A673 (cell line): ENCODE measurements at regions not wholly inside any gene's neighbourhood (a gene's known extent, or its start where the extent isn't known, plus 50 kb on each side); places are given as distances from the start of the nearest gene placed in this dataset.

ENCODE experiments used
- BruUV-seq: library from RNA; stranded (reverse); fragments of 400-500 nt; replicated peaks from 2 replicates; lab custom pipeline; 2021; lab: Mats Ljungman, UMichigan
- CTCF ChIA-PET: fragments of 300-600 bp; sonication (Branson Sonifier 250); formaldehyde crosslinking; loops from one replicate; lab custom pipeline; 2022; ENCODE audit warnings: antibody characterized with exemption; lab: Charles Lee
- POLR2A ChIA-PET: fragments of 300-600 bp; sonication (Branson Sonifier 250); formaldehyde crosslinking; loops from one replicate; lab custom pipeline; 2022; ENCODE audit warnings: antibody characterized with exemption; ENCODE audit not compliant: low non-redundant PET; lab: Charles Lee
- DNase-seq: peaks from one replicate; pipeline ENCODE4 v3.0.0-alpha.2; 2015; ENCODE audit warnings: low spot score
- H3K27ac ChIP-seq: fragments of 200-600 bp; sonication (generic); 2 replicates; pipeline ENCODE4 v1.5.1; 2016; ENCODE audit warnings: mixed run types, low read depth, mild to moderate bottlenecking, mixed read lengths, antibody characterized with exemption, low read length; ENCODE audit not compliant: poor library complexity, severe bottlenecking
- H3K27me3 ChIP-seq: fragments of 200-600 bp; sonication (generic); replicated peaks from 2 replicates; pipeline ENCODE4 v1.6.1; 2017; ENCODE audit warnings: mixed run types, low read depth, mild to moderate bottlenecking, mixed read lengths, antibody characterized with exemption, low read length; ENCODE audit not compliant: insufficient read depth, poor library complexity
- H3K36me3 ChIP-seq: fragments of 200-600 bp; sonication (generic); 2 replicates; pipeline ENCODE4 v1.6.1; 2016; ENCODE audit warnings: mixed run types, mild to moderate bottlenecking, mixed read lengths, antibody characterized with exemption, low read length; ENCODE audit not compliant: insufficient read depth, poor library complexity, severe bottlenecking
- H3K4me1 ChIP-seq: fragments of 200-600 bp; sonication (generic); 2 replicates; pipeline ENCODE4 v1.6.1; 2017; ENCODE audit warnings: mixed run types, mild to moderate bottlenecking, mixed read lengths, antibody characterized with exemption, low read length; ENCODE audit not compliant: insufficient read depth, poor library complexity, severe bottlenecking
- H3K4me3 ChIP-seq: fragments of 200-600 bp; sonication (generic); 2 replicates; pipeline ENCODE4 v1.5.1; 2016; ENCODE audit warnings: low read depth, mixed run types, mild to moderate bottlenecking, mixed read lengths, low read length; ENCODE audit not compliant: poor library complexity, severe bottlenecking
- H3K9me3 ChIP-seq: fragments of 200-600 bp; sonication (generic); 2 replicates; pipeline ENCODE4 v1.6.1; 2016; ENCODE audit warnings: mixed run types, low read depth, mild to moderate bottlenecking, mixed read lengths, antibody characterized with exemption, low read length; ENCODE audit not compliant: poor library complexity, severe bottlenecking
- EZH2 ChIP-seq: fragments of 200-600 bp; sonication (generic); IDR thresholded peaks from 2 replicates; pipeline ENCODE4 v1.6.1; 2017; ENCODE audit warnings: borderline replicate concordance, low read depth, mild to moderate bottlenecking, mixed read lengths, antibody characterized with exemption, low read length; ENCODE audit not compliant: poor library complexity, severe bottlenecking
- intact Hi-C: fragments of 100-400 bp; cut with micrococcal nuclease; formaldehyde crosslinking; loops from one replicate; pipeline ENCODE4 v1.10.0; 2022; ENCODE audit not compliant: unreplicated experiment
- TF ChIP-seq, protein P1 (sequence below): fragments of 300-800, 200-600 bp; sonication (generic); conservative IDR thresholded peaks from 2 replicates; pipeline ENCODE4 v1.5.1; 2017; ENCODE audit warnings: low read depth, mild to moderate bottlenecking, antibody characterized with exemption, low read length, moderate library complexity, mixed read lengths

- Histone ChIP-seq H3K4me3 (no peak overlapping the region), H3K9me3 (no peaks in the 10 kb centered on the region), H3K27me3 (no peaks in the 10 kb centered on the region), H3K4me1 (no peaks in the 10 kb centered on the region), H3K27ac (no peak overlapping the region), H3K36me3 (no peaks in the 10 kb centered on the region)
- DNase-seq: peak; percentile 47
- TF ChIP-seq, protein P1, sequence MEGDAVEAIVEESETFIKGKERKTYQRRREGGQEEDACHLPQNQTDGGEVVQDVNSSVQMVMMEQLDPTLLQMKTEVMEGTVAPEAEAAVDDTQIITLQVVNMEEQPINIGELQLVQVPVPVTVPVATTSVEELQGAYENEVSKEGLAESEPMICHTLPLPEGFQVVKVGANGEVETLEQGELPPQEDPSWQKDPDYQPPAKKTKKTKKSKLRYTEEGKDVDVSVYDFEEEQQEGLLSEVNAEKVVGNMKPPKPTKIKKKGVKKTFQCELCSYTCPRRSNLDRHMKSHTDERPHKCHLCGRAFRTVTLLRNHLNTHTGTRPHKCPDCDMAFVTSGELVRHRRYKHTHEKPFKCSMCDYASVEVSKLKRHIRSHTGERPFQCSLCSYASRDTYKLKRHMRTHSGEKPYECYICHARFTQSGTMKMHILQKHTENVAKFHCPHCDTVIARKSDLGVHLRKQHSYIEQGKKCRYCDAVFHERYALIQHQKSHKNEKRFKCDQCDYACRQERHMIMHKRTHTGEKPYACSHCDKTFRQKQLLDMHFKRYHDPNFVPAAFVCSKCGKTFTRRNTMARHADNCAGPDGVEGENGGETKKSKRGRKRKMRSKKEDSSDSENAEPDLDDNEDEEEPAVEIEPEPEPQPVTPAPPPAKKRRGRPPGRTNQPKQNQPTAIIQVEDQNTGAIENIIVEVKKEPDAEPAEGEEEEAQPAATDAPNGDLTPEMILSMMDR: peak; percentile 30
- no peak for TF ChIP-seq EZH2
- BruUV-seq: no TSS peak
- CTCF ChIA-PET: no interaction called here
- intact Hi-C loops: no loop called here
- POLR2A ChIA-PET: no interaction called here
These were observed 63.8 kb upstream of the ANXA10 start for GRCh38 chr4:168028568-168028967.

DNA sequence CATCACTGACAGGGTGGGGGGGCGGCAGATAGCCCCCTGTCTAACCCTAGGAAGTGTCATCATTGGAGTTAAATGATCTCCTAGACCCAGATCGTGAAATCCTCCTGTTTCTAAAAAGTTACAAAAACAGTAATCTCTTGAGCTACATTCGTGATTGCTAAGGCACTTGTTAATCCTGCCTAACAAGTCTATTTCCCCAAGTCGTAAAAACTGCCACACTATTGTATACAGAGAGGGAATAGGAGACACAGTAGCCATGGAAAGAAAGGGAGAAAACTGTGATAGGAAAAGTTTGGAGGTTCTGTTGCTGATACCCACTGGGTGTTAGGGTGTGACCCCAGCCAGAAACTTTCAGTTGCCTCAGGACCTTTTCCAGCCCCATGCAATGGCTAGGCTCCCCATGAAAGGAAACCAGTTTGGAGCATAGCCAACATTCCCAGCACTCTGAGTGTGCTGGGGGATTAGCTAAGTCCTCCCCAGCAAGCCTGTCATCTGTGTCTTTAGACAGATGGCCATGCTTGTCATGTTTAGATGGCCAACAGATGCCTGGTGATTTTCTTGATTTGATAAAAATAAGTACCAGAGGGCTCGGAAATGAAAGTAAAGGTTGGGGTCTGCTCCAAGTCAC is 63.3 kb upstream of the ANXA10 start:
- no peaks in the 10 kb centered on the region for H3K4me1 ChIP-seq
- peaks cover 3% of the 10 kb centered on the region for H3K27me3 ChIP-seq
- TF ChIP-seq, protein P1: no peak
- no peak for TF ChIP-seq EZH2
- H3K27ac ChIP-seq: no peak overlapping the region
- peak; percentile 35 for DNase-seq
- BruUV-seq: no TSS peak
- POLR2A ChIA-PET: no interaction called here
- H3K36me3 ChIP-seq: no peaks in the 10 kb centered on the region
- H3K4me3 ChIP-seq: no peak overlapping the region
- intact Hi-C loops: no loop called here
- CTCF ChIA-PET: no interaction called here
- no peaks in the 10 kb centered on the region for H3K9me3 ChIP-seq

GRCh38 chr4:168037676-168038075 is 54.7 kb upstream of the ANXA10 start:
- Histone ChIP-seq H3K9me3 (no peaks in the 10 kb centered on the region), H3K4me3 (no peak overlapping the region), H3K36me3 (no peaks in the 10 kb centered on the region), H3K27ac (no peak overlapping the region), H3K4me1 (no peaks in the 10 kb centered on the region), H3K27me3 (peaks cover 6% of the 10 kb centered on the region)
- intact Hi-C loops: no loop called here
- ChIA-PET POLR2A (no interaction called here), CTCF (no interaction called here)
- no TSS peak for BruUV-seq
- no peak for TF ChIP-seq EZH2
- TF ChIP-seq, protein P1: no peak
- DNase-seq: no peak
